ENCODE measurements at regions not wholly inside any gene's neighbourhood (a gene's known extent, or its start where the extent isn't known, plus 50 kb on each side); places are given as distances from the start of the nearest gene placed in this dataset.

DNA sequence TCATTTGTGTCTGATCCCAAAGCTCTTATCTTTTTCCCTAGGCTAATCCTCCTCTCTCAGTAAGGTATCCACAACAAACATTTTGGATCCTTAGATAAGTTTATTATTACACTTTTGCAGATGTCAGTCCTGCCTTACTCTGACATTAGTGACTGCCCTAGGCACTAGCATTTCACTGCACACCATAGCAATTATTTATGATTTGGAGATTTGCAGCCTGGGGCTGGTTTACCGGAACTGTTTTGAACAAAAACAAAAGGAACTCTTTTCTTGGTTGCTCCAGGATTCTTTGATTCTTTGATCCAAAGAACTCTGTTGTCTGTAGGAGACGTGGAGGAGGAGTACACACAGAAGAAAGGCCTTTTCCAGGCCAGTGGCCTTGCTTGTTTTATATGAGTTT, 80.4 kb downstream of the EDNRB start:
- TF ChIP-seq, protein P1, sequence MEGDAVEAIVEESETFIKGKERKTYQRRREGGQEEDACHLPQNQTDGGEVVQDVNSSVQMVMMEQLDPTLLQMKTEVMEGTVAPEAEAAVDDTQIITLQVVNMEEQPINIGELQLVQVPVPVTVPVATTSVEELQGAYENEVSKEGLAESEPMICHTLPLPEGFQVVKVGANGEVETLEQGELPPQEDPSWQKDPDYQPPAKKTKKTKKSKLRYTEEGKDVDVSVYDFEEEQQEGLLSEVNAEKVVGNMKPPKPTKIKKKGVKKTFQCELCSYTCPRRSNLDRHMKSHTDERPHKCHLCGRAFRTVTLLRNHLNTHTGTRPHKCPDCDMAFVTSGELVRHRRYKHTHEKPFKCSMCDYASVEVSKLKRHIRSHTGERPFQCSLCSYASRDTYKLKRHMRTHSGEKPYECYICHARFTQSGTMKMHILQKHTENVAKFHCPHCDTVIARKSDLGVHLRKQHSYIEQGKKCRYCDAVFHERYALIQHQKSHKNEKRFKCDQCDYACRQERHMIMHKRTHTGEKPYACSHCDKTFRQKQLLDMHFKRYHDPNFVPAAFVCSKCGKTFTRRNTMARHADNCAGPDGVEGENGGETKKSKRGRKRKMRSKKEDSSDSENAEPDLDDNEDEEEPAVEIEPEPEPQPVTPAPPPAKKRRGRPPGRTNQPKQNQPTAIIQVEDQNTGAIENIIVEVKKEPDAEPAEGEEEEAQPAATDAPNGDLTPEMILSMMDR (IDR thresholded peaks at IDR 0.05; ENCODE audit: borderline replicate concordance, insufficient read depth, low read depth, low read length): no peak
- no peak overlapping the region for H3K4me3 ChIP-seq (ENCODE audit: low read depth, low read length)

DNA sequence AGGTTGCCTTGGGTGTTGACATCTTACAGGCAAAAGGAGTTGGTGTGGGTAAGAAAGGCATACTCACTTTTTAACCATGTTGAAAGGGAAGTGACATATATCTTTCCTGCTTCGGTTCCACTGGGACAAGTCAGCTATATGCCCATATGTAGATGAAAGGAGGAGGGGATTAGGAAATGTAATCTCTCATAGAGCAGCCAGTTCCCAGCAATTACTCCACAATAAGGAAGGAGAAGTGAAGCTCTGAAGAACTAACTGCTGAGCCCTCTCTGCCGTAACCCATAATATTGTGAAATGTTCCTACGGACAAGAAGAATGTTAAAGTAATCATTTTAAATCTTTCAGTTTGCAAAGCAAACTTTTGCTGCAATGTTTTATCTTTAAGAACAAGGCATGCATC, 82.2 kb downstream of the EDNRB start:
- TF ChIP-seq, protein P1 (IDR thresholded peaks at IDR 0.05; ENCODE audit: borderline replicate concordance, insufficient read depth, low read depth, low read length): no peak
- no peak overlapping the region for H3K4me3 ChIP-seq (ENCODE audit: low read depth, low read length)

- TF ChIP-seq, protein P1 (IDR thresholded peaks at IDR 0.05; ENCODE audit: borderline replicate concordance, insufficient read depth, low read depth, low read length): no peak
- no peak overlapping the region for H3K4me3 ChIP-seq (ENCODE audit: low read depth, low read length)
These were observed 85.2 kb downstream of the EDNRB start for GRCh38 chr13:77833331-77833863.

- no peak overlapping the region for H3K4me3 ChIP-seq (ENCODE audit: low read depth, low read length)
- TF ChIP-seq, protein P1 (IDR thresholded peaks at IDR 0.05; ENCODE audit: borderline replicate concordance, insufficient read depth, low read depth, low read length): no peak
These were observed 86.1 kb downstream of the EDNRB start for GRCh38 chr13:77832339-77833100.

GRCh38 chr13:77831866-77832265, 86.8 kb downstream of the EDNRB start:
- TF ChIP-seq, protein P1 (IDR thresholded peaks at IDR 0.05; ENCODE audit: borderline replicate concordance, insufficient read depth, low read depth, low read length): no peak
- no peak overlapping the region for H3K4me3 ChIP-seq (ENCODE audit: low read depth, low read length)

GRCh38 chr13:77829963-77830362, 88.7 kb downstream of the EDNRB start:
- no peak overlapping the region for H3K4me3 ChIP-seq (ENCODE audit: low read depth, low read length)
- TF ChIP-seq, protein P1 (IDR thresholded peaks at IDR 0.05; ENCODE audit: borderline replicate concordance, insufficient read depth, low read depth, low read length): no peak

- H3K4me3 ChIP-seq (ENCODE audit: low read depth, low read length): no peak overlapping the region
- TF ChIP-seq, protein P1 (IDR thresholded peaks at IDR 0.05; ENCODE audit: borderline replicate concordance, insufficient read depth, low read depth, low read length): no peak
These were observed 89.8 kb downstream of the EDNRB start for GRCh38 chr13:77828799-77829198.

All from GM12875 (cell line).